HFFc6 (cell line): ENCODE measurements at regions not wholly inside any gene's neighbourhood (a gene's known extent, or its start where the extent isn't known, plus 50 kb on each side); places are given as distances from the start of the nearest gene placed in this dataset.

Experiments
- DNase-seq: peaks from one replicate; pipeline ENCODE4 v3.0.0-alpha.2; 2018
- H3K27ac Mint-ChIP-seq: 2 replicates; pipeline ENCODE4 v1.8.0; 2020; ENCODE audit warnings: mild to moderate bottlenecking, mixed read lengths
- H3K27me3 Mint-ChIP-seq: 2 replicates; pipeline ENCODE4 v1.8.0; 2021; ENCODE audit warnings: mild to moderate bottlenecking, moderate library complexity, mixed read lengths; ENCODE audit not compliant: insufficient read depth
- H3K36me3 Mint-ChIP-seq: 2 replicates; pipeline ENCODE4 v1.8.0; 2021; ENCODE audit warnings: low read depth, mixed read lengths
- H3K4me1 Mint-ChIP-seq: 2 replicates; pipeline ENCODE4 v1.8.0; 2020; ENCODE audit warnings: low read depth, mixed read lengths
- H3K4me3 Mint-ChIP-seq: 2 replicates; pipeline ENCODE4 v1.8.0; 2020; ENCODE audit warnings: mild to moderate bottlenecking, moderate library complexity, mixed read lengths
- H3K9me3 Mint-ChIP-seq: 2 replicates; pipeline ENCODE4 v1.8.0; 2020; ENCODE audit warnings: mild to moderate bottlenecking, mixed read lengths
- CTCF ChIP-seq: fragments of 200-600 bp; sonication (generic); IDR thresholded peaks from 2 replicates; pipeline ENCODE4 v1.5.0; 2021; ENCODE audit warnings: antibody characterized with exemption, mild to moderate bottlenecking

- Mint-ChIP-seq H3K27ac (no peak overlapping the region), H3K4me3 (no peak overlapping the region), H3K36me3 (no peaks in the 10 kb centered on the region), H3K4me1 (no peaks in the 10 kb centered on the region), H3K27me3 (peaks cover 3% of the 10 kb centered on the region; the same call in 1 of the 2 replicates), H3K9me3 (peaks cover 23% of the 10 kb centered on the region)
- no peak for TF ChIP-seq CTCF
- DNase-seq = no peak
These were observed 60.6 kb downstream of the DRD1 start for GRCh38 chr5:175383350-175383749.

DNA sequence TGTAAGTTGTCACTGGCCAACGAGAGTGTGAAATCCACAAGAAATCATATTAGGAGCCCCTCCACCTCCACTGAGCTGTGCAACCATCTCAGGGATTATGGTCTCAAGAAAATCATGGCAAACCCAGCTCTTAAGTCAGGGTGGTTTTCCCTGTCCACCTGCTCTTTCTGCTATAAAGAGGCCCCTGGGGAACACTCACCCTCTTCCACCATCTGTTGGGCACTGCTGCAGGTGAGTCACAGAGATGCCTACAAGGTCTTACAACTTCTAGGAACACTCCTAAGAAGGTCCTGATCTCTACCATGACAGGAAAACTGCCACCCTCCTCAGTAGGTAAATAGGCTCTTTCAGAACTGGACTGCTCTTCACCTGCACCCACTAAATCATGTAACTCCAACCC lies 61.8 kb downstream of the DRD1 start:
- Mint-ChIP-seq H3K9me3 (peaks cover 29% of the 10 kb centered on the region), H3K27ac (no peak overlapping the region), H3K27me3 (peaks cover 3% of the 10 kb centered on the region; the same call in 1 of the 2 replicates), H3K36me3 (no peaks in the 10 kb centered on the region), H3K4me3 (no peak overlapping the region), H3K4me1 (no peaks in the 10 kb centered on the region)
- no peak for TF ChIP-seq CTCF
- no peak for DNase-seq

GRCh38 chr5:175381130-175381529 lies 62.9 kb downstream of the DRD1 start:
- H3K36me3 Mint-ChIP-seq = no peaks in the 10 kb centered on the region
- no peak overlapping the region for H3K27ac Mint-ChIP-seq
- no peak for TF ChIP-seq CTCF
- H3K9me3 Mint-ChIP-seq = peaks cover 32% of the 10 kb centered on the region
- H3K27me3 Mint-ChIP-seq = peaks cover 3% of the 10 kb centered on the region; the same call in 1 of the 2 replicates
- DNase-seq = no peak
- no peaks in the 10 kb centered on the region for H3K4me1 Mint-ChIP-seq
- H3K4me3 Mint-ChIP-seq = no peak overlapping the region

- H3K27me3 Mint-ChIP-seq = peaks cover 3% of the 10 kb centered on the region; the same call in 1 of the 2 replicates
- TF ChIP-seq CTCF = no peak
- H3K27ac Mint-ChIP-seq = no peak overlapping the region
- DNase-seq = no peak
- no peaks in the 10 kb centered on the region for H3K4me1 Mint-ChIP-seq
- H3K9me3 Mint-ChIP-seq = peaks cover 35% of the 10 kb centered on the region
- no peak overlapping the region for H3K4me3 Mint-ChIP-seq
- no peaks in the 10 kb centered on the region for H3K36me3 Mint-ChIP-seq
These were observed 63.3 kb downstream of the DRD1 start for GRCh38 chr5:175380701-175381100.

GRCh38 chr5:175379867-175380266 lies 64.1 kb downstream of the DRD1 start:
- Mint-ChIP-seq H3K9me3 (peaks cover 43% of the 10 kb centered on the region), H3K27me3 (peaks cover 3% of the 10 kb centered on the region; the same call in 1 of the 2 replicates), H3K27ac (no peak overlapping the region), H3K36me3 (no peaks in the 10 kb centered on the region), H3K4me3 (no peak overlapping the region), H3K4me1 (no peaks in the 10 kb centered on the region)
- no peak for TF ChIP-seq CTCF
- DNase-seq = no peak
